H1 (cell line): ENCODE measurements at regions not wholly inside any gene's neighbourhood (a gene's known extent, or its start where the extent isn't known, plus 50 kb on each side); places are given as distances from the start of the nearest gene placed in this dataset.

Experiments
- CTCF ChIA-PET: fragments of 300-600 bp; sonication (Branson Sonifier 250); formaldehyde crosslinking; loops from one replicate; lab custom pipeline; 2021; ENCODE audit not compliant: partially characterized antibody; lab: Charles Lee
- POLR2A ChIA-PET: fragments of 300-600 bp; sonication (Branson Sonifier 250); formaldehyde crosslinking; loops from one replicate; lab custom pipeline; 2021; ENCODE audit warnings: inconsistent platforms; ENCODE audit not compliant: partially characterized antibody; lab: Charles Lee
- DNase-seq, 2 experiments: peaks; one replicate each; pipeline versions ENCODE4 v3.0.0 to v3.0.0-alpha.2; 2010 to 2022; ENCODE audit warnings: low spot score in 2 of 2, low read depth in 1 of 2, mixed read lengths in 1 of 2
- FAIRE-seq: peaks from 2 replicates; lab custom pipeline; 2011; peaks lifted over from hg19 to GRCh38; lab: Jason Lieb, UNC
- H2AFZ ChIP-seq: 2 replicates; pipeline ENCODE4 v1.8.1; 2012; ENCODE audit warnings: low read length, inconsistent platforms
- H2AK5ac ChIP-seq: 2 replicates; pipeline ENCODE4 v1.6.1; 2013; ENCODE audit warnings: low read depth, low read length
- H2BK120ac ChIP-seq: replicated peaks from 2 replicates; pipeline ENCODE3; 2013; ENCODE audit warnings: low read depth, low read length, inconsistent platforms
- H2BK12ac ChIP-seq: 2 replicates; pipeline ENCODE4 v1.6.1; 2013; ENCODE audit warnings: low read depth, low read length
- H2BK15ac ChIP-seq: 2 replicates; pipeline ENCODE4 v1.6.1; 2013; ENCODE audit warnings: low read length
- H2BK20ac ChIP-seq: 2 replicates; pipeline ENCODE4 v1.6.1; 2013; ENCODE audit warnings: low read length
- H2BK5ac ChIP-seq: 2 replicates; pipeline ENCODE4 v1.6.1; 2013; ENCODE audit warnings: low read depth, low read length
- H3K14ac ChIP-seq: 2 replicates; pipeline ENCODE4 v1.6.1; 2013; ENCODE audit warnings: inconsistent platforms; ENCODE audit not compliant: insufficient read length
- H3K18ac ChIP-seq: 2 replicates; pipeline ENCODE4 v1.6.1; 2013; ENCODE audit warnings: low read length; ENCODE audit errors: extremely low read depth
- H3K23ac ChIP-seq: 2 replicates; pipeline ENCODE4 v1.6.1; 2013; ENCODE audit warnings: inconsistent platforms; ENCODE audit not compliant: insufficient read length
- H3K23me2 ChIP-seq: 2 replicates; pipeline ENCODE4 v1.6.1; 2013; ENCODE audit warnings: low read depth, low read length
- H3K27ac ChIP-seq: 2 replicates; pipeline ENCODE4 v1.6.1; 2011; ENCODE audit warnings: low read depth, low read length, inconsistent platforms
- H3K27me3 ChIP-seq, 4 experiments: replicated peaks in 1 of 4; 1 replicate in 1 of 4; 2 replicates in 3 of 4; pipeline versions ENCODE4 v1.6.1 to v1.8.1; 2011 to 2013; ENCODE audit warnings: low read length in 3 of 4, mild to moderate bottlenecking in 3 of 4, inconsistent platforms in 2 of 4, mixed read lengths in 2 of 4, moderate library complexity in 1 of 4; ENCODE audit not compliant: control insufficient read depth in 3 of 4, insufficient read depth in 3 of 4; ENCODE audit errors: extremely low read depth in 1 of 4
- H3K36me3 ChIP-seq, 4 experiments: 2 replicates each; pipeline versions ENCODE4 v1.6.1 to v1.8.1; 2011 to 2013; ENCODE audit warnings: mild to moderate bottlenecking in 4 of 4, low read length in 3 of 4, moderate library complexity in 2 of 4, control low read depth in 1 of 4, inconsistent platforms in 1 of 4; ENCODE audit not compliant: insufficient read depth in 4 of 4, control insufficient read depth in 2 of 4
- H3K4ac ChIP-seq: replicated peaks from 2 replicates; pipeline ENCODE3; 2013; ENCODE audit warnings: low read length, low read depth, mixed read lengths, inconsistent platforms; ENCODE audit not compliant: insufficient read length
- H3K4me1 ChIP-seq, 4 experiments: replicated peaks in 1 of 4; 1 replicate in 1 of 4; 2 replicates in 3 of 4; pipeline versions ENCODE4 v1.6.1 to v1.8.1; 2011 to 2013; ENCODE audit warnings: low read length in 3 of 4, inconsistent platforms in 2 of 4, mixed read lengths in 1 of 4; ENCODE audit not compliant: insufficient read depth in 4 of 4, control insufficient read depth in 3 of 4
- H3K4me2 ChIP-seq, 2 experiments: 2 replicates each; pipeline versions ENCODE4 v1.6.1 to v1.8.1; 2011 to 2013; ENCODE audit warnings: low read depth in 2 of 2, low read length in 2 of 2, control low read depth in 1 of 2, inconsistent platforms in 1 of 2, mild to moderate bottlenecking in 1 of 2; ENCODE audit not compliant: insufficient read depth in 1 of 2
- H3K4me3 ChIP-seq, 4 experiments: fragments of 200-600, 300-600 bp in 1 of 4; sonication (generic), shearing (Covaris generic), sonication (Bioruptor Twin) in 1 of 4; 2 replicates each; pipeline versions ENCODE4 v1.5.1 to v1.8.1; 2011 to 2016; ENCODE audit warnings: low read length in 4 of 4, low read depth in 3 of 4, control low read depth in 2 of 4, inconsistent platforms in 2 of 4, mild to moderate bottlenecking in 2 of 4, mixed read lengths in 1 of 4, moderate library complexity in 1 of 4; ENCODE audit not compliant: insufficient read depth in 2 of 4; ENCODE audit errors: extremely low read depth in 1 of 4
- H3K56ac ChIP-seq: replicated peaks from 2 replicates; pipeline ENCODE3; 2013; ENCODE audit warnings: low read depth, mild to moderate bottlenecking, mixed read lengths, low read length, inconsistent platforms; ENCODE audit not compliant: insufficient read length
- H3K79me1 ChIP-seq: 2 replicates; pipeline ENCODE4 v1.6.1; 2013; ENCODE audit warnings: low read depth, low read length, control low read depth
- H3K79me2 ChIP-seq, 2 experiments: 2 replicates each; pipeline versions ENCODE4 v1.6.1 to v1.8.1; 2012 to 2013; ENCODE audit warnings: low read length in 2 of 2, mild to moderate bottlenecking in 2 of 2, inconsistent platforms in 1 of 2; ENCODE audit not compliant: insufficient read depth in 2 of 2, control insufficient read depth in 1 of 2
- H3K9ac ChIP-seq, 4 experiments: replicated peaks in 1 of 4; 1 replicate in 1 of 4; 2 replicates in 3 of 4; pipeline versions ENCODE4 v1.6.1 to v1.8.1; 2011 to 2013; ENCODE audit warnings: low read depth in 3 of 4, low read length in 3 of 4, control low read depth in 2 of 4, mild to moderate bottlenecking in 2 of 4, moderate library complexity in 2 of 4, inconsistent platforms in 1 of 4; ENCODE audit errors: extremely low read depth in 1 of 4
- H3K9me3 ChIP-seq, 2 experiments: 2 replicates each; pipeline versions ENCODE4 v1.6.1 to v1.8.1; 2012 to 2013; ENCODE audit warnings: mild to moderate bottlenecking in 2 of 2, moderate library complexity in 2 of 2, control low read depth in 1 of 2, inconsistent platforms in 1 of 2, low read depth in 1 of 2, low read length in 1 of 2, mixed read lengths in 1 of 2; ENCODE audit not compliant: insufficient read depth in 2 of 2
- H4K20me1 ChIP-seq, 2 experiments: replicated peaks in 1 of 2; 2 replicates each; pipeline versions ENCODE3 to v1.8.1; 2011 to 2013; ENCODE audit warnings: inconsistent platforms in 2 of 2, low read length in 2 of 2, mild to moderate bottlenecking in 1 of 2; ENCODE audit not compliant: insufficient read depth in 2 of 2, control insufficient read depth in 1 of 2
- H4K5ac ChIP-seq: 2 replicates; pipeline ENCODE4 v1.6.1; 2013; ENCODE audit warnings: low read length, low read depth, mixed read lengths, inconsistent platforms; ENCODE audit not compliant: insufficient read length
- H4K8ac ChIP-seq: 2 replicates; pipeline ENCODE4 v1.8.0; 2013; ENCODE audit warnings: mild to moderate bottlenecking, moderate library complexity, low read length, inconsistent platforms; ENCODE audit not compliant: insufficient read depth; ENCODE audit errors: extremely low read depth
- H4K91ac ChIP-seq: replicated peaks from 2 replicates; pipeline ENCODE3; 2013; ENCODE audit warnings: low read length, mixed read lengths, inconsistent platforms; ENCODE audit not compliant: insufficient read length
- BCL11A ChIP-seq, 2 experiments: IDR thresholded peaks; one replicate each; pipeline ENCODE4 v1.6.1; 2011; ENCODE audit warnings: low read depth in 2 of 2, low read length in 2 of 2, mild to moderate bottlenecking in 2 of 2
- CBX5 ChIP-seq: fragments of 300-800, 300-1000 bp; sonication (generic); IDR thresholded peaks from 2 replicates; pipeline ENCODE4 v1.7.1; 2016; ENCODE audit warnings: antibody characterized with exemption, low read length, low read depth
- EGR1 ChIP-seq: IDR thresholded peaks from 2 replicates; pipeline ENCODE4 v1.6.1; 2011; ENCODE audit warnings: low read depth, low read length, borderline replicate concordance
- EP300 ChIP-seq, 2 experiments: IDR thresholded peaks; 1 replicate in 1 of 2; 2 replicates in 1 of 2; pipeline ENCODE4 v1.6.1; 2011 to 2012; ENCODE audit warnings: low read depth in 2 of 2, low read length in 2 of 2, mild to moderate bottlenecking in 2 of 2, borderline replicate concordance in 1 of 2, inconsistent platforms in 1 of 2, moderate library complexity in 1 of 2
- HDAC2 ChIP-seq, 2 experiments: fragments of 300-600 bp in 1 of 2; sonication (generic) in 1 of 2; IDR thresholded peaks; 2 replicates each; pipeline ENCODE4 v1.6.1; 2011 to 2012; ENCODE audit warnings: low read depth in 2 of 2, low read length in 2 of 2, mild to moderate bottlenecking in 2 of 2, moderate library complexity in 2 of 2, borderline replicate concordance in 1 of 2, inconsistent platforms in 1 of 2
- PHF8 ChIP-seq: fragments of 200-600 bp; sonication (generic); conservative IDR thresholded peaks from 2 replicates; pipeline ENCODE4 v1.7.1; 2012; ENCODE audit warnings: low read depth, mild to moderate bottlenecking, inconsistent platforms, low read length, moderate library complexity
- POLR2AphosphoS5 ChIP-seq: IDR thresholded peaks from 2 replicates; pipeline ENCODE4 v1.6.1; 2011; ENCODE audit warnings: low read depth, low read length
- RAD21 ChIP-seq, 2 experiments: IDR thresholded peaks in 1 of 2; conservative IDR thresholded peaks in 1 of 2; 2 replicates each; pipeline ENCODE4 v1.6.1; 2011; ENCODE audit warnings: low read depth in 2 of 2, low read length in 2 of 2, improper control_type of control experiment in 1 of 2, inconsistent platforms in 1 of 2, mild to moderate bottlenecking in 1 of 2, moderate library complexity in 1 of 2
- TEAD4 ChIP-seq: IDR thresholded peaks from 2 replicates; pipeline ENCODE4 v1.6.1; 2012; ENCODE audit warnings: low read depth, low read length, inconsistent platforms, mixed read lengths
- ZNF274 ChIP-seq: IDR thresholded peaks from 2 replicates; pipeline ENCODE4 v1.7.0; 2012; ENCODE audit warnings: low read length, borderline replicate concordance; ENCODE audit errors: extremely low read depth
- WGBS, 2 experiments: shearing (Covaris generic) in 1 of 2; methylation state at CpG; one replicate each; pipeline versions ENCODE4 v1.1.6 to v1.1.7; 2013 to 2015; ENCODE audit warnings: low lambda C conversion rate in 2 of 2, mixed read lengths in 2 of 2, inconsistent platforms in 1 of 2, low coverage in 1 of 2, missing lambda C conversion rate in 1 of 2; ENCODE audit not compliant: insufficient replicate concordance in 2 of 2, insufficient coverage in 1 of 2, insufficient read length in 1 of 2; ENCODE audit errors: extremely low coverage in 1 of 2, missing lambda C conversion rate in 1 of 2; 5-methylcytosine and 5-hydroxymethylcytosine counted together

- no peak for FAIRE-seq
- no peak overlapping the region for H3K56ac ChIP-seq
- H3K18ac ChIP-seq = no peak overlapping the region
- no peaks in the 10 kb centered on the region for H4K20me1 ChIP-seq
- CTCF ChIA-PET = interaction anchor here (0.6 to 2.1 kb wide), 4 partner anchors 11 to 1266 kb away, joined by 3 to 7 read pairs (median 4); no protein-coding TSS in a partner anchor
- no peak overlapping the region for H3K4me2 ChIP-seq
- no peak overlapping the region for H2AFZ ChIP-seq
- H3K4ac ChIP-seq = no peak overlapping the region
- no peak overlapping the region for H2AK5ac ChIP-seq
- no peak overlapping the region for H4K91ac ChIP-seq
- WGBS, 2 experiments = 76% methylated on average over 5 of the region's 5 CpGs; no CpG with 5 or more reads in 1 of the 2 experiments
- no peaks in the 10 kb centered on the region for H3K23me2 ChIP-seq
- no peak overlapping the region for H2BK5ac ChIP-seq
- H3K9ac ChIP-seq = no peak overlapping the region
- TF ChIP-seq CBX5 (no peak), POLR2AphosphoS5 (no peak), RAD21 (IDR thresholded peaks at IDR 0.05 in 1 of 2, conservative IDR thresholded peaks at IDR 0.05 in 1 of 2; ENCODE audit: low read depth in 2 of 2, low read length in 2 of 2) (no peak), ZNF274 (no peak), EP300 (IDR thresholded peaks at IDR 0.05; ENCODE audit: borderline replicate concordance in 1 of 2, low read depth in 2 of 2, low read length in 2 of 2) (no peak), PHF8 (no peak), TEAD4 (no peak), HDAC2 (IDR thresholded peaks at IDR 0.05; ENCODE audit: borderline replicate concordance in 1 of 2, low read depth in 2 of 2, low read length in 2 of 2) (no peak), EGR1 (no peak), BCL11A (IDR thresholded peaks at IDR 0.05; ENCODE audit: low read depth in 2 of 2, low read length in 2 of 2) (no peak)
- H3K27ac ChIP-seq = no peak overlapping the region
- H3K9me3 ChIP-seq = no peaks in the 10 kb centered on the region
- no peak overlapping the region for H3K14ac ChIP-seq
- no peak overlapping the region for H4K8ac ChIP-seq
- no peak overlapping the region for H2BK12ac ChIP-seq
- H2BK120ac ChIP-seq = no peak overlapping the region
- H3K36me3 ChIP-seq = no peaks in the 10 kb centered on the region
- DNase-seq = no peak
- H3K4me1 ChIP-seq = peaks cover 0 to 5% (median 2%) of the 10 kb centered on the region in 4 experiments; a peak in 3 of 7 replicates
- no peak overlapping the region for H3K4me3 ChIP-seq
- H2BK20ac ChIP-seq = no peak overlapping the region
- no peaks in the 10 kb centered on the region; a peak in 1 of 7 replicates for H3K27me3 ChIP-seq
- no peaks in the 10 kb centered on the region for H3K79me1 ChIP-seq
- POLR2A ChIA-PET = no interaction called here
- H2BK15ac ChIP-seq = no peak overlapping the region
- H4K5ac ChIP-seq = no peak overlapping the region
- no peaks in the 10 kb centered on the region for H3K79me2 ChIP-seq
- no peak overlapping the region for H3K23ac ChIP-seq
Observed at GRCh38 chr12:108052260-108052659, 76.8 kb upstream of the WSCD2 start.
